DND-41 (cell line): ENCODE measurements at regions not wholly inside any gene's neighbourhood (a gene's known extent, or its start where the extent isn't known, plus 50 kb on each side); places are given as distances from the start of the nearest gene placed in this dataset.

ENCODE experiments used
- CTCF ChIP-seq: IDR thresholded peaks from 2 replicates; pipeline ENCODE4 v1.5.1; 2012; ENCODE audit warnings: borderline replicate concordance, low read length, moderate library complexity, mild to moderate bottlenecking; ENCODE audit not compliant: poor library complexity, severe bottlenecking; ENCODE audit errors: extremely low read depth
- EZH2 ChIP-seq: IDR thresholded peaks from 3 replicates; pipeline ENCODE4 v1.6.1; 2012; ENCODE audit warnings: borderline replicate concordance, low read depth, mild to moderate bottlenecking, moderate library complexity, low read length, inconsistent platforms; ENCODE audit not compliant: severe bottlenecking

GRCh38 chr5:73298772-73299630, 126.0 kb downstream of the TMEM174 start:
- TF ChIP-seq CTCF (no peak), EZH2 (no peak)
